ENCODE measurements at regions not wholly inside any gene's neighbourhood (a gene's known extent, or its start where the extent isn't known, plus 50 kb on each side); places are given as distances from the start of the nearest gene placed in this dataset.

DNA sequence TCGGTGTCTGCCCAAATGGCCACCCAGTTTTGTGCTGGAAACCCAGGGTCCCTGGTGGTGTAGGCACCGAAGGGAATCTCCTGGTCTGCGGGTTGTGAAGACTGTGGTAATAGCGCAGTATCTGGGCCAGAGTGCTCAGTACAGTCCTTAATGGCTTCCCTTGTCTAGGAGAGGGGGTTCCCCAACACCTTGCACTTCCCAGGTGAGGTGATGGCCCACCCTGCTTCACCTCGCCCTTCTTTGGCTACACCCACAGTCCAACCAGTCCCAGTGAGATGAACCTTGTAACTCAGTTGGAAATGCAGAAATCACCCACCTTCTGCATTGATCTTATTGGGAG lies 402.4 kb downstream of the SRGAP2C start:
- TF ChIP-seq, protein P1, sequence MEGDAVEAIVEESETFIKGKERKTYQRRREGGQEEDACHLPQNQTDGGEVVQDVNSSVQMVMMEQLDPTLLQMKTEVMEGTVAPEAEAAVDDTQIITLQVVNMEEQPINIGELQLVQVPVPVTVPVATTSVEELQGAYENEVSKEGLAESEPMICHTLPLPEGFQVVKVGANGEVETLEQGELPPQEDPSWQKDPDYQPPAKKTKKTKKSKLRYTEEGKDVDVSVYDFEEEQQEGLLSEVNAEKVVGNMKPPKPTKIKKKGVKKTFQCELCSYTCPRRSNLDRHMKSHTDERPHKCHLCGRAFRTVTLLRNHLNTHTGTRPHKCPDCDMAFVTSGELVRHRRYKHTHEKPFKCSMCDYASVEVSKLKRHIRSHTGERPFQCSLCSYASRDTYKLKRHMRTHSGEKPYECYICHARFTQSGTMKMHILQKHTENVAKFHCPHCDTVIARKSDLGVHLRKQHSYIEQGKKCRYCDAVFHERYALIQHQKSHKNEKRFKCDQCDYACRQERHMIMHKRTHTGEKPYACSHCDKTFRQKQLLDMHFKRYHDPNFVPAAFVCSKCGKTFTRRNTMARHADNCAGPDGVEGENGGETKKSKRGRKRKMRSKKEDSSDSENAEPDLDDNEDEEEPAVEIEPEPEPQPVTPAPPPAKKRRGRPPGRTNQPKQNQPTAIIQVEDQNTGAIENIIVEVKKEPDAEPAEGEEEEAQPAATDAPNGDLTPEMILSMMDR (IDR thresholded peaks at IDR 0.05), result no peak
- TF ChIP-seq, protein P2, sequence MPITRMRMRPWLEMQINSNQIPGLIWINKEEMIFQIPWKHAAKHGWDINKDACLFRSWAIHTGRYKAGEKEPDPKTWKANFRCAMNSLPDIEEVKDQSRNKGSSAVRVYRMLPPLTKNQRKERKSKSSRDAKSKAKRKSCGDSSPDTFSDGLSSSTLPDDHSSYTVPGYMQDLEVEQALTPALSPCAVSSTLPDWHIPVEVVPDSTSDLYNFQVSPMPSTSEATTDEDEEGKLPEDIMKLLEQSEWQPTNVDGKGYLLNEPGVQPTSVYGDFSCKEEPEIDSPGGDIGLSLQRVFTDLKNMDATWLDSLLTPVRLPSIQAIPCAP (CRISPR knock-in tag; IDR thresholded peaks at IDR 0.05), result no peak
